Activated CD8-positive, alpha-beta memory T cell treated with anti-CD3 and anti-CD28 coated beads, Interleukin-2, amount 10 ng/mL, durations not matched to agents 7 days and 5 days (primary cell): ENCODE measurements at regions not wholly inside any gene's neighbourhood (a gene's known extent, or its start where the extent isn't known, plus 50 kb on each side); places are given as distances from the start of the nearest gene placed in this dataset.
"Not testable (repeated sequence)": the region's sequence is repeated elsewhere in the genome, so short reads cannot be mapped to it uniquely, and the experiment has no call there.

ENCODE experiments used
- ATAC-seq: fragments of 150-1000 bp; cut with Tn5 transposase; one replicate; pipeline ENCODE4 v1.10.0; 2021; ENCODE audit warnings: moderate library complexity
- CTCF ChIA-PET: fragments of 350-600 bp; sonication (Branson Sonifier 250); formaldehyde crosslinking; loops from one replicate; lab custom pipeline; 2021; ENCODE audit warnings: antibody characterized with exemption; lab: Charles Lee
- DNase-seq: peaks from one replicate; pipeline ENCODE4 v3.0.0-alpha.2; 2020
- H3K27ac Mint-ChIP-seq: one replicate; pipeline ENCODE4 v1.8.0; 2021; ENCODE audit warnings: mild to moderate bottlenecking, mixed read lengths
- H3K27me3 Mint-ChIP-seq: one replicate; pipeline ENCODE4 v1.8.0; 2021; ENCODE audit warnings: mixed read lengths
- H3K36me3 Mint-ChIP-seq: one replicate; pipeline ENCODE4 v1.8.0; 2021; ENCODE audit warnings: mild to moderate bottlenecking, mixed read lengths
- H3K4me1 Mint-ChIP-seq: one replicate; pipeline ENCODE4 v1.8.0; 2021; ENCODE audit warnings: mixed read lengths
- H3K4me3 Mint-ChIP-seq: one replicate; pipeline ENCODE4 v1.8.0; 2021; ENCODE audit warnings: mild to moderate bottlenecking, moderate library complexity, mixed read lengths
- H3K9me3 Mint-ChIP-seq: one replicate; pipeline ENCODE4 v1.8.0; 2022; ENCODE audit warnings: low read depth, mixed read lengths

- no peak overlapping the region for H3K4me3 Mint-ChIP-seq
- CTCF ChIA-PET = no interaction called here
Observed at GRCh38 chr11:119566319-119566718, 143.3 kb upstream of the THY1 start.

GRCh38 chr11:119565693-119566092 is 142.7 kb upstream of the THY1 start:
- peaks cover 37% of the 10 kb centered on the region for H3K27me3 Mint-ChIP-seq
- H3K9me3 Mint-ChIP-seq, H3K27ac Mint-ChIP-seq, ATAC-seq, H3K4me3 Mint-ChIP-seq, H3K36me3 Mint-ChIP-seq, CTCF ChIA-PET, DNase-seq, H3K4me1 Mint-ChIP-seq: not testable (repeated sequence)

More at GRCh38 chr11:119566319-119566718, 143.3 kb upstream of the THY1 start:
- DNase-seq (no peak), ATAC-seq (no peak)
- Mint-ChIP-seq H3K27ac (no peak overlapping the region), H3K36me3 (no peaks in the 10 kb centered on the region), H3K27me3 (peaks cover 43% of the 10 kb centered on the region), H3K9me3 (no peaks in the 10 kb centered on the region), H3K4me1 (no peaks in the 10 kb centered on the region)

- Mint-ChIP-seq H3K27me3 (peaks cover 36% of the 10 kb centered on the region), H3K27ac (no peak overlapping the region), H3K36me3 (no peaks in the 10 kb centered on the region), H3K4me3 (no peak overlapping the region), H3K9me3 (no peaks in the 10 kb centered on the region), H3K4me1 (no peaks in the 10 kb centered on the region)
- CTCF ChIA-PET = no interaction called here
- ATAC-seq (no peak), DNase-seq (no peak)
Observed at GRCh38 chr11:119560961-119561360, 138.0 kb upstream of the THY1 start.

- no peaks in the 10 kb centered on the region for H3K4me1 Mint-ChIP-seq
- CTCF ChIA-PET = no interaction called here
- no peaks in the 10 kb centered on the region for H3K9me3 Mint-ChIP-seq
- peaks cover 35% of the 10 kb centered on the region for H3K27me3 Mint-ChIP-seq
- H3K36me3 Mint-ChIP-seq = no peaks in the 10 kb centered on the region
- no peak overlapping the region for H3K27ac Mint-ChIP-seq
- DNase-seq = no peak
- H3K4me3 Mint-ChIP-seq = no peak overlapping the region
- no peak for ATAC-seq
Observed at GRCh38 chr11:119560291-119560690, 137.3 kb upstream of the THY1 start.

GRCh38 chr11:119552106-119552485 is 129.1 kb upstream of the THY1 start:
- H3K36me3 Mint-ChIP-seq = no peaks in the 10 kb centered on the region
- CTCF ChIA-PET = no interaction called here
- ATAC-seq (no peak), DNase-seq (no peak)
- no peaks in the 10 kb centered on the region for H3K9me3 Mint-ChIP-seq
- no peak overlapping the region for H3K27ac Mint-ChIP-seq
- no peaks in the 10 kb centered on the region for H3K4me1 Mint-ChIP-seq
- peaks cover 5% of the 10 kb centered on the region for H3K27me3 Mint-ChIP-seq
- H3K4me3 Mint-ChIP-seq = no peak overlapping the region

GRCh38 chr11:119551420-119552105 is 128.6 kb upstream of the THY1 start:
- peaks cover 4% of the 10 kb centered on the region for H3K27me3 Mint-ChIP-seq
- H3K9me3 Mint-ChIP-seq = no peaks in the 10 kb centered on the region
- no peaks in the 10 kb centered on the region for H3K4me1 Mint-ChIP-seq
- H3K36me3 Mint-ChIP-seq = no peaks in the 10 kb centered on the region
- H3K4me3 Mint-ChIP-seq = no peak overlapping the region
- CTCF ChIA-PET = no interaction called here
- H3K27ac Mint-ChIP-seq = no peak overlapping the region
- ATAC-seq = no peak
- no peak for DNase-seq

GRCh38 chr11:119550053-119550752 is 127.2 kb upstream of the THY1 start:
- H3K9me3 Mint-ChIP-seq = no peaks in the 10 kb centered on the region
- DNase-seq = no peak
- H3K27ac Mint-ChIP-seq = no peak overlapping the region
- no peak overlapping the region for H3K4me3 Mint-ChIP-seq
- H3K27me3 Mint-ChIP-seq = peaks cover 4% of the 10 kb centered on the region
- no peaks in the 10 kb centered on the region for H3K36me3 Mint-ChIP-seq
- ATAC-seq = no peak
- no peaks in the 10 kb centered on the region for H3K4me1 Mint-ChIP-seq
- CTCF ChIA-PET = interaction anchor here (1.2 kb wide), 1 partner anchor 179 kb away, joined by 3 read pairs; the partner anchor contains the start of gene NECTIN1

- no peak for ATAC-seq
Observed at GRCh38 chr11:119547511-119547910, 124.5 kb upstream of the THY1 start.

GRCh38 chr11:119545978-119546915 is 123.3 kb upstream of the THY1 start:
- Mint-ChIP-seq H3K4me3 (no peak overlapping the region), H3K36me3 (no peaks in the 10 kb centered on the region), H3K4me1 (no peaks in the 10 kb centered on the region), H3K9me3 (no peaks in the 10 kb centered on the region), H3K27me3 (peaks cover 19% of the 10 kb centered on the region), H3K27ac (no peak overlapping the region)
- no peak for ATAC-seq
- CTCF ChIA-PET = interaction anchor here (1.3 to 1.6 kb wide), 2 partner anchors 12 to 14 kb away, joined by 3 read pairs; no protein-coding TSS in a partner anchor
- DNase-seq = no peak

More at GRCh38 chr11:119547511-119547910, 124.5 kb upstream of the THY1 start:
- no peak overlapping the region for H3K4me3 Mint-ChIP-seq
- H3K4me1 Mint-ChIP-seq = no peaks in the 10 kb centered on the region
- H3K27ac Mint-ChIP-seq = no peak overlapping the region
- CTCF ChIA-PET = interaction anchor here (1.6 kb wide), 1 partner anchor 11 kb away, joined by 3 read pairs; no protein-coding TSS in a partner anchor
- H3K27me3 Mint-ChIP-seq = peaks cover 16% of the 10 kb centered on the region
- H3K9me3 Mint-ChIP-seq = no peaks in the 10 kb centered on the region
- no peak for DNase-seq
- H3K36me3 Mint-ChIP-seq = no peaks in the 10 kb centered on the region

- Mint-ChIP-seq H3K27ac (no peak overlapping the region), H3K36me3 (no peaks in the 10 kb centered on the region), H3K4me1 (no peaks in the 10 kb centered on the region), H3K4me3 (no peak overlapping the region), H3K27me3 (peaks cover 16% of the 10 kb centered on the region), H3K9me3 (no peaks in the 10 kb centered on the region)
- ATAC-seq (no peak), DNase-seq (peak; percentile 27)
- CTCF ChIA-PET = interaction anchor here (1.2 kb wide), 1 partner anchor 15 kb away, joined by 3 read pairs; no protein-coding TSS in a partner anchor
Observed at GRCh38 chr11:119540370-119541125, 117.6 kb upstream of the THY1 start.

- Mint-ChIP-seq H3K27me3 (peaks cover 15% of the 10 kb centered on the region), H3K36me3 (no peaks in the 10 kb centered on the region), H3K4me3 (no peak overlapping the region), H3K9me3 (no peaks in the 10 kb centered on the region), H3K4me1 (no peaks in the 10 kb centered on the region), H3K27ac (no peak overlapping the region)
- ATAC-seq (no peak), DNase-seq (no peak)
- CTCF ChIA-PET = interaction anchor here (1.2 kb wide), 1 partner anchor 14 kb away, joined by 3 read pairs; no protein-coding TSS in a partner anchor
Observed at GRCh38 chr11:119539583-119539982, 116.6 kb upstream of the THY1 start.

GRCh38 chr11:119538753-119539152 is 115.8 kb upstream of the THY1 start:
- CTCF ChIA-PET = no interaction called here
- no peaks in the 10 kb centered on the region for H3K36me3 Mint-ChIP-seq
- H3K9me3 Mint-ChIP-seq = no peaks in the 10 kb centered on the region
- peaks cover 11% of the 10 kb centered on the region for H3K27me3 Mint-ChIP-seq
- no peaks in the 10 kb centered on the region for H3K4me1 Mint-ChIP-seq
- DNase-seq = no peak
- ATAC-seq = no peak
- no peak overlapping the region for H3K4me3 Mint-ChIP-seq
- H3K27ac Mint-ChIP-seq = no peak overlapping the region
